Ovary (tissue), 7 donors: ENCODE measurements at regions not wholly inside any gene's neighbourhood (a gene's known extent, or its start where the extent isn't known, plus 50 kb on each side); places are given as distances from the start of the nearest gene placed in this dataset.

ENCODE experiments used
- DNase-seq, 5 donors: peaks; one replicate each; pipeline ENCODE4 v3.0.0-alpha.2; 2019 to 2020
- H3K27ac ChIP-seq, 2 donors: fragments of 200-600 bp; one replicate each; pipeline versions ENCODE4 v1.5.1 to v1.8.0; 2019 to 2022
- H3K27me3 ChIP-seq: fragments of 200-600 bp; one replicate; pipeline ENCODE4 v1.8.0; 2022
- H3K36me3 ChIP-seq: fragments of 200-600 bp; sonication (generic); one replicate; pipeline ENCODE4 v1.5.1; 2019
- H3K4me1 ChIP-seq: one replicate; pipeline ENCODE4 v1.8.1; 2013; ENCODE audit warnings: mild to moderate bottlenecking, moderate library complexity; ENCODE audit not compliant: insufficient read depth
- H3K4me3 ChIP-seq: fragments of 200-600 bp; sonication (generic); one replicate; pipeline ENCODE4 v1.5.1; 2017
- H3K9me3 ChIP-seq, 2 donors: fragments of 200-600 bp in 1 of 2; sonication (generic) in 1 of 2; one replicate each; pipeline versions ENCODE4 v1.5.1 to v1.8.1; 2013 to 2019; ENCODE audit warnings: mild to moderate bottlenecking in 1 of 2, moderate library complexity in 1 of 2
- EP300 ChIP-seq: sonication (generic); formaldehyde crosslinking; IDR thresholded peaks from one replicate; pipeline ENCODE4 v1.6.1; 2017; ENCODE audit warnings: antibody characterized with exemption
- POLR2A ChIP-seq: fragments of 450-650 bp; IDR thresholded peaks from one replicate; pipeline ENCODE4 v1.6.1; 2017; ENCODE audit warnings: antibody characterized with exemption, mild to moderate bottlenecking, moderate library complexity
- WGBS, 3 donors: extraction: QIAGEN DNeasy Blood & Tissue Kit in 1 of 3; methylation state at CpG; one replicate each; pipeline versions ENCODE4 v1.1.5 to v1.1.7; 2013 to 2017; 5-methylcytosine and 5-hydroxymethylcytosine counted together
- intact Hi-C, 4 donors: fragments of 100-400 bp; cut with DNase I; formaldehyde crosslinking; loops; one replicate each; pipeline versions ENCODE4 v1.11.0 to v1.15.1; 2022 to 2023
- TF ChIP-seq, protein P1 (sequence below), 3 donors: fragments of 450-650 bp in 2 of 3; fragments of 200-600 bp in 1 of 3; IDR thresholded peaks; one replicate each; pipeline versions ENCODE4 v1.5.1 to v1.8.0; 2016 to 2022; ENCODE audit warnings: antibody characterized with exemption in 3 of 3, mild to moderate bottlenecking in 1 of 3
- donor health status: DM: no; HTN: no; CAD: no; lungs with moderate emphysema.
- donor health status: DM: no; HTN: no; CAD: no.
- donor health status: Bipolar disorder and iron deficiency.
- donor health status: DM: no; HTN: no; CAD: no.
- donor health status: DM: yes; HTN: yes; CAD: no.

DNA sequence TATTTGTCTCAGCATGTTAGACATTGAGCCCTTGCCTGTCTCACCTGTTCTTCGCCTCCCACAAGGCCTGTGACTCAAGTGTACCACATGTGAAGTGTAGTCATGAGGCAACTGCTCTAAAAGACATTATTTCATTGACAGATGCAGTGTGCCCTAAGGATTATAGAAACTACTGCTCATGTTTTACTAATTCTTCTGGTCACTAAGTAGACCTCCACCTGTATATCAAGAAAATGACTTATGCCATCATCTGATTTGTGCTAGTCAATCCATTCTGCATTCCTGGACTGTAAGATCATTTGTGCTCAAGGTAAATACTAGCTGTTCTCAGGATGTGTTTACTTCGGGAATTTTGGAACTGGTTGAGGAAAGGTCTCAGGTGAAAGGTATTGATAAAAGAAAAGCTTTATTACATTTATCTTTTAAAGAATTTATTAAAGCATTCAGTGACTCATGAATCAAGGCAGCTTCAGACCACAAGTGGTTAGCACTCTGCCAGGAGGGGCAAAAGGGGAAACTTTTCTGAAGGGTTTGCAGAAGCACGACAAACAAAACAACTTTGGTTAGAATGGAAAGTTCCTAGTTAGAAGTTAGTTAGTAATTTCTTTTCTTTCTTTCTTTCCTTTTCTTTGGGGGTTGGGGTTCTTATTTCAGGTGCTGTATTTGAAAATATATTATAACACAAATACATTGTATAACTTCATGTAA is 465.3 kb upstream of the CBLB start:
- Histone ChIP-seq H3K36me3 (no peaks in the 10 kb centered on the region), H3K27ac (no peak overlapping the region), H3K4me3 (no peak overlapping the region), H3K27me3 (no peaks in the 10 kb centered on the region), H3K4me1 (no peaks in the 10 kb centered on the region), H3K9me3 (no peaks in the 10 kb centered on the region)
- no peak for DNase-seq
- TF ChIP-seq POLR2A = no peak
- no peak for TF ChIP-seq EP300
- TF ChIP-seq, protein P1, sequence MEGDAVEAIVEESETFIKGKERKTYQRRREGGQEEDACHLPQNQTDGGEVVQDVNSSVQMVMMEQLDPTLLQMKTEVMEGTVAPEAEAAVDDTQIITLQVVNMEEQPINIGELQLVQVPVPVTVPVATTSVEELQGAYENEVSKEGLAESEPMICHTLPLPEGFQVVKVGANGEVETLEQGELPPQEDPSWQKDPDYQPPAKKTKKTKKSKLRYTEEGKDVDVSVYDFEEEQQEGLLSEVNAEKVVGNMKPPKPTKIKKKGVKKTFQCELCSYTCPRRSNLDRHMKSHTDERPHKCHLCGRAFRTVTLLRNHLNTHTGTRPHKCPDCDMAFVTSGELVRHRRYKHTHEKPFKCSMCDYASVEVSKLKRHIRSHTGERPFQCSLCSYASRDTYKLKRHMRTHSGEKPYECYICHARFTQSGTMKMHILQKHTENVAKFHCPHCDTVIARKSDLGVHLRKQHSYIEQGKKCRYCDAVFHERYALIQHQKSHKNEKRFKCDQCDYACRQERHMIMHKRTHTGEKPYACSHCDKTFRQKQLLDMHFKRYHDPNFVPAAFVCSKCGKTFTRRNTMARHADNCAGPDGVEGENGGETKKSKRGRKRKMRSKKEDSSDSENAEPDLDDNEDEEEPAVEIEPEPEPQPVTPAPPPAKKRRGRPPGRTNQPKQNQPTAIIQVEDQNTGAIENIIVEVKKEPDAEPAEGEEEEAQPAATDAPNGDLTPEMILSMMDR (IDR thresholded peaks at IDR 0.05) = no peak
- intact Hi-C loops = no loop called here
- WGBS, 3 donors = 70 to 75% (median 70%) methylated on average over 3 of the region's 3 CpGs

DNA sequence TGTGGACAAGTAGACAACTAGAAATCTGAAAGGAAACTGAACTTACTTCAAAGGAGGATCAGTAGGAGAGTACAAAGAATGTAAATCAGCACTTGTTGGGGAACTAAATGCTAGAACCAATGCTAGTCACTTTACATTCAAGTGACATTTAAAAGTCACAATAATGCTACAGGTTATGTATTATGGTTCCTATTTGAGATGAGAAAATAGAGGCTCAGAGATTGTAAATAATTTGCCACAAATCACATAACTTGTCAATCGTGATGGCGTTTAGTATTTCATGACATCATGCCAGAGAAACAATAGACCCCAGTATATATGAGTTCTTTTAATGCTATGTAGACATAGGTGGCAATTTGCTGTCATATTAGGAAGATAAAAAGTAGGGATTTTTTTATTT is 467.8 kb upstream of the CBLB start:
- 90 to 96% (median 94%) methylated on average over 2 of the region's 2 CpGs for WGBS, 3 donors
- H3K27ac ChIP-seq = no peak overlapping the region
- no peaks in the 10 kb centered on the region for H3K27me3 ChIP-seq
- intact Hi-C loops = no loop called here
- H3K4me3 ChIP-seq = no peak overlapping the region
- H3K9me3 ChIP-seq = no peaks in the 10 kb centered on the region
- no peak for DNase-seq
- H3K4me1 ChIP-seq = no peaks in the 10 kb centered on the region
- no peak for TF ChIP-seq EP300
- no peak for TF ChIP-seq POLR2A
- TF ChIP-seq, protein P1 (IDR thresholded peaks at IDR 0.05) = no peak
- no peaks in the 10 kb centered on the region for H3K36me3 ChIP-seq

- H3K36me3 ChIP-seq = no peaks in the 10 kb centered on the region
- intact Hi-C loops = no loop called here
- no peaks in the 10 kb centered on the region for H3K27me3 ChIP-seq
- no peak overlapping the region for H3K27ac ChIP-seq
- TF ChIP-seq EP300 = no peak
- TF ChIP-seq, protein P1 (IDR thresholded peaks at IDR 0.05) = no peak
- no peak for TF ChIP-seq POLR2A
- H3K4me1 ChIP-seq = no peaks in the 10 kb centered on the region
- DNase-seq = no peak
- H3K9me3 ChIP-seq = no peaks in the 10 kb centered on the region
- WGBS, 3 donors = 75 to 96% (median 84%) methylated on average over 1 of the region's 1 CpG
- H3K4me3 ChIP-seq = no peak overlapping the region
These were observed 468.3 kb upstream of the CBLB start for GRCh38 chr3:106337116-106337515.

- H3K27ac ChIP-seq = no peak overlapping the region
- DNase-seq = no peak
- no peaks in the 10 kb centered on the region for H3K9me3 ChIP-seq
- intact Hi-C loops = no loop called here
- no peaks in the 10 kb centered on the region for H3K27me3 ChIP-seq
- no peak for TF ChIP-seq POLR2A
- no peak for TF ChIP-seq EP300
- TF ChIP-seq, protein P1 (IDR thresholded peaks at IDR 0.05) = no peak
- H3K4me1 ChIP-seq = no peaks in the 10 kb centered on the region
- 84 to 95% (median 91%) methylated on average over 5 of the region's 5 CpGs for WGBS, 3 donors
- H3K4me3 ChIP-seq = no peak overlapping the region
- H3K36me3 ChIP-seq = no peaks in the 10 kb centered on the region
These were observed 469.9 kb upstream of the CBLB start for GRCh38 chr3:106338582-106339214.
